GM19397 (cell line): ENCODE measurements at regions not wholly inside any gene's neighbourhood (a gene's known extent, or its start where the extent isn't known, plus 50 kb on each side); places are given as distances from the start of the nearest gene placed in this dataset.
A peak's percentile ranks its signal among the peaks of the same experiment; 100 is the strongest.

ENCODE experiments used
- ATAC-seq: cut with Tn5 transposase; IDR thresholded peaks from one replicate; pipeline ENCODE4 v1.9.1; 2021; ENCODE audit warnings: mild to moderate bottlenecking, moderate library complexity; ENCODE audit not compliant: unreplicated experiment

- ATAC-seq, result no peak
Observed at GRCh38 chr3:34008836-34009809, 210.7 kb downstream of the PDCD6IP start.

DNA sequence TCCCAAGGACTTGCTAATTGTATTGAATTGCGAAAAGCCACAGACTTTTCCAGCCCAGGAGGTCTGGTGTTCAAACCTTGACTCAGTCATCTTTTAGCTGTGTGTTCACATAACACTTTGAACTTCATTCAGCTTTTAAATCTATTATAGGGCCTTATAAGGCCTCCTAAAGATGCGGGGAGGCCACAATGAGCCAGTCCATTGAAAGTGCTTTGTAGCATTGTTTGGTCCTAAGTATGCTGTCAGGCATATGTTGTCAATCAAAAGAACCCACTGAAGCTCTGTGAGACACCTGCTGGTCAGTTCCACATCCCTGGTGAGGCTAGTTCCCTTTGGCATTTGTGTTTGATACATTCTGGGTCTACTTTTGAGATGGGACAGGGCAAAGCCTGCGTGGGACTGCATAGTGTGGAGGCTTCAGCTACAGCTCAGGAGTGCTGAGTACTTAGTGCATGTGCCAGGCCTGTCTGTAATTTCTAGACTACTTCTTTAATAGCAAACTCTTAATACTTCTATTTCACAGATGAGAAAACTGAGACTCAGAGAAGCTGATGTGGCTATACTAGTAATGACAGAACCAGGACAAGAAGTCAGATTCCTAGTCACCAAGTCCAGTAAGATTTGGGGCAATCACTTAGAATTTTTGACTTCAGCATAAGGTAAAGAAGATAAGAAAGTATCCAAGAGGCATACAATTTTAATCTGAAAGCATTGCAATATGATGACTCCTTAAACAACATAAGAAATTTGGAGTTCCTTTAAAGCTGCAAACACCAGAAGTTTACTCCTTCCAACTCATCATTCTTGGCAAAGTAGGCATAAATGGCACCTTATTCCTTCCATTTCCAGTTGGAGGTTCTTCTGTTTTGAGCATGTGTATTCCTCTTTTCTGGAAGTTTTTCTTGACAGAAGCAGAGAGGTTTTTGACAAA lies 213.0 kb downstream of the PDCD6IP start:
- ATAC-seq, result no peak

- ATAC-seq, result no peak
Observed at GRCh38 chr3:34012102-34012461, 213.7 kb downstream of the PDCD6IP start.

DNA sequence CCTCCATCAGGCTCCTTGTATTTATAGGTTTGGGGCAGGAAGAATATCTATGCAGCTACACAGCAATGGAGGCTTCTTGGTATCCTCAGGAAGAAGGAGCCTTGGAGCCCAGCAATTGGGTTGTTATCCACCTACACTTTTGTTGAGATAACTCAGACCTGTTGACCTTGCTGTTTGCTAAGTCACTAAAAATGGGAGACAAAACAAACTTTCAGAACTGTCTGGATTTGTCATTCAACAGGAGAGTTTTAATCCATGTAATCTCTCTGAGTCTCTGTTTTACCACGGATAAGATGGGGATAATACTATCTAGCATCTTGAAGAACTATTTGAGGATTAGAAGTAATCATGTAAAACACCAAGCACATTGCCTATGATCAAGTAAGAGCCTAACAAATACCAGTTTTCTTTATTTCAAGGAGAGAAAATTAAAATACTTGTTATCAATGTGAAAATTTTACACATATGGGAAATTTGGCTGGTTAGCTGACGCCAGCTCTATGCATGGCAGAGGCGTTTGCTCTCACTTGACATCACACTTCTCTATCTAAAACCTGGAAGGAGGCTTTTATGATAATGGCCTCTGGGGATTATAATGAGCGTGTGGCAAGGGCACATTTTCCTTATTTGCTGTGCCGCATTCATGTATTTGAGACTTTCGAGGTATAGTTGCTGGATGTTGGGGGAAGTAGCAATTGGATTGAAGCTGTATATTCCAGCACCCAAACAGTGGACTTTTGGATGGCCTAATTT lies 215.6 kb downstream of the PDCD6IP start:
- no peak for ATAC-seq

GRCh38 chr3:34015204-34016142 lies 217.0 kb downstream of the PDCD6IP start:
- no peak for ATAC-seq

DNA sequence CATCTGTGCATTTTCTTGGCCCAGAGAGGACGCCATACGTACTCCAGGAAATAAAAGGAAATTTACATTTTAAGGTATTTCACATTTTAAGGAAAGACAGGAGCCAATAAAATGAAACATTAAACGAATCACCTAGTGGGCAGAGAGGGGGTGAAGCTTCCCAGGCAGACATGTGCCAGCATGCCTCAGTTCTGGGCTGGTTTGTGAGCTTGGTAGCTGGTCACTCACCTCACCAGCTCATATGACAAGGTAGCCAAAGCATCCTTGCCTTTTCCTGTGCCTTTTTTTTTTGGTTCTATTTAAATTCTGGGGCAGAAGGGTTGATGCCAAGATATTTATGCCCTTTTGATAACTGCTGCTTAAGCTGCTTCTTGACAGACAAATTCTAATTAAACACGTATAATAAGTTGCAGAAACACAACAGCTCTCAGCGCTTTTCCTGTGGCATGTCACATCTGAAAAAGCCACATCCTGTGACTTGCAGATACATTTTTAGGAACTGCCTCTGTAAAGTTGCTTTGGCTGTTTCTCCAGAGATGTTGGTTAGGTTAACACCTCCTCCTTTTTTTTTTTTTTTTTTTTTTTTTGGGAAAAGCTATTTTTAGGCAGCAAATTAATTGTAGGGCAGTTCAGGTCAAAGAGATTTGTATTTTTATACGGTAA lies 218.6 kb downstream of the PDCD6IP start:
- peak; percentile 51 for ATAC-seq

- ATAC-seq, result no peak
Observed at GRCh38 chr3:34017757-34018156, 219.3 kb downstream of the PDCD6IP start.

- ATAC-seq, result no peak
Observed at GRCh38 chr3:34019158-34019557, 220.7 kb downstream of the PDCD6IP start.

- no peak for ATAC-seq
Observed at GRCh38 chr3:34020170-34020569, 221.7 kb downstream of the PDCD6IP start.

DNA sequence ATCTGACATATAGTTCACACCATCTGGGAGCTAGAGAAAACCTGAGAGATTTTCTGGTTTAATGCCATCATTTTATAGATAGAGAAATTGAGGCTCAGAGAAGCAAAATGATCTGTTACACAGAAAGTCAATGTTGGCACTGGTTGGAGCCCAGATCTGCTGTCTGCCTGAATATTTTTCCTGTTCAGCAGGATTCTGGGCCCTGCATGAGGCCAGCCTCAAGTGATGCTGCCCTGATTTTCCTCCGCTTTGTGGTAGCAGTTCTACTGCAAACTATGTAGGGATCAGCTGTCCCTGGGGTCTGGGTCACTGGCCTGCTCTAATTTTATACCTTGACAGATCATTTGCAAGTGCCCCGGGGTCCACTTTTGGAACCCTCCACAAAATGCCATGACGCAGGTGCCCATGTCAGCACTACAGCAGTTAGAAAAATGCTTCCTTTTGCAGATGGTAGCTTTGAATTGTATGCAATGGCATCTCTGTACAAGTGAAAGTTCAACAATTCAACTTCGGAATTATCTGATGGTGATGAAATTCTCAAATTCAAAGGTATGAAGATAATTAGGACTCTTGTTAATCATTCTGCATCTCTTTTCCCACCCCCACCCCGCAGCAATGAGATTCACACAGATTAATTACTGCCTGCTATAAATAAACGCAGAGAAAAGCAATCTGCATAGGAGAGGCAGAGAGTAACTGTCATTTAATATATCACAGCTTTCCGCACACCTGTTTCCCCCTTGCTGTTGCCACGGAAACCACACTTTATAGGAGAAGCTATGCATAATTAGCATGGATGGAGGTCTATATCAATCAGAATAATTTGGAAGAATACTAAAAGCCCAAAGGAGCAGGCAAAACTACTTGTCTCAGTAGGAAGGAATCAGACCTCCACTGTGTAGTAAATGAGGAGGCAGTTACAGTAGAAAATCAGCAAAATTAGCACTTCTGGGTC lies 222.6 kb downstream of the PDCD6IP start:
- ATAC-seq, result no peak

- ATAC-seq, result no peak
Observed at GRCh38 chr3:34022147-34022546, 223.7 kb downstream of the PDCD6IP start.

DNA sequence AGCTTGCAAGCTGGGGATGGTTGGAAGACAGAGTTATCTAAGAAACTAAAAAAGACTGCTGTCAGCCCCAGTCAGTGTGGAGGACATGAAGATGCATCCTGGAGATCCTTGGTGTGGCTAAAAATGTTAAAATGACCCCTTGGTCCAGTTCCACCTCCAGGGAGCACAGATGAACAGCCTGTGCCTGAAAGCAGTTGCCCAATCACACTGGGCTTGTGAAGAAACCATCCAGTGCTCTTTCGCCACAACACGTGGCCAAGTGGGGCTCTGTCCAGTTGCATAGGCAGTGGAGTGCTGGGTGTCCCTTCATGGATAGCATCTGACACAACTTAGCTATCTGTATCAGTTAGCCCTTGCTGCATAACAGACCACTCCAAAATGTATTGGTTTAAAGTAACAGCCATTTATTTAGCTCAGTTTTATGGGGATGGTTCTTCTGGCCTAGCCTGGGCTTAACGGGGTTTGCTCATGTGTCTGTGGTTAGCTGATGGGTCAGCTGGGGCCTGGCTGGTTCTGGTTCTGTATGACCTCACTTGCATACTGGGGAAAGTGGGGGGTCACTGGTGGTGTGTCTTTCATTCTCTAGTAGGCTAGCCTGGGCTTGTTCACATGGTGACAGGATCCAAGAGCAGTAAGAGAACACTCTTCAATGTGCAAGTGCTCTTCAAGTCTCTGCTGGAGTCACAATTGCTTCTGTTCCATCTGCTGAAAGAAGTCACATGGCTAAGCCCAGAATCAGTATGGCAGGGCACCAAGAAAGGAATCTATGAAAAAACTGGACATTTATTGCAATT lies 226.2 kb downstream of the PDCD6IP start:
- ATAC-seq, result no peak

DNA sequence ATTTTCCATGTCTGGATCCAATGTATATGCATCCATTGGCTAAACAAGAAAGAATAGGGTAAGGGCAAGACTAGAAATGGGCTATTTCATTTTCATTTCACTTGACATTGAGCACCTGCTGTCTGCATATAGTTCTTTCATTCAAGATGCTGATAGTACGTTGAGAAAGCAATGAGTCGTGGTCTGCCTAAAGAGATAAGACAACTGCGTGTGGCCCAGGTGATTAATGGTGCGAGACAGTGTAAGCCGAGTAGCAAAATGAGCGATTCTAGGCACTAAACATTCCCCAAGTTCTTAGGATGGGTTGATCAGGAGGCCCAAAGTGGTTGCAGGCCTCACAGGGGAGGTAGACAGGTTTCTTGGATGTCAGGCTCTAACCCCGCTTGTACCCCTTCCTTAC lies 235.4 kb downstream of the PDCD6IP start:
- ATAC-seq, result no peak

- ATAC-seq, result no peak
Observed at GRCh38 chr3:34034840-34035239, 236.4 kb downstream of the PDCD6IP start.

- ATAC-seq, result no peak
Observed at GRCh38 chr3:34035775-34036174, 237.3 kb downstream of the PDCD6IP start.

DNA sequence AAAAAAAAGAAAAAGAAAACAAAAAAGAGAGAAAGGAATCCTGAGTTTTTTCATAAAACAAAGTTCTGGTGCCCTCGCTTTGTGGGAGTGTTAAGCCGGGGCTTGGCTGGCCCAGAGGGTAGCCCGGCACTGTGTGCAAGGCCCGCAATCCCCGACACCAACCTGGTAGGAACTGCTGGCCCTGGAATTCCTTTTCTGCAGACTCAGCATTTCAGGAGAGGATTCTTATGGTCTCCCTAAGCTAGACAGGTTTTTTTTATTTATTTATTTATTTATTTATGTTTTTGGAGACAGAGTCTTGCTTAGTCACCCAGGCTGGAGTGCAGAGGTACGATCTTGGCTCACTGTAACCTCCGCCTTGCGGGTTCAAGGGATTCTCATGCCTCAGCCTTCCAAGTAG lies 238.8 kb downstream of the PDCD6IP start:
- ATAC-seq, result no peak

DNA sequence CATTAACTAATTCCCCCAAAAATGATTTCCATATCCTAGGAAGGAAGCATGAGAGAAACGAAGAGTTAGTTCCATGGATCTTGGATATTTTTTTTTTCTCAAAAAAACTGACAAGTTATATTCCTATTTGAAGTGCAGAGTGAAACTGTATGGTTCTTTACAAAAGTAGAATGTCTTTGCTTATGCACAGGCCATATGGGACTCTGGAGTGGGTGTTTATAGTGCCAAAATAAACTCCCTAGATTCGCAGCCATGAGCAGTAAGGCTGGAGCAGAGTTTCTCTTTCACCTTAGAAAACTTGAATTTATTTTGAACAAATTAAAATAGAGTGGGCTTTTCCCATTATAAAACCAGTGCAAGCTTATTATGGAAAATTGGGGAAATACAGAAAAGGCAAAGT lies 239.7 kb downstream of the PDCD6IP start:
- no peak for ATAC-seq
